RKO (cell line): ENCODE measurements at regions not wholly inside any gene's neighbourhood (a gene's known extent, or its start where the extent isn't known, plus 50 kb on each side); places are given as distances from the start of the nearest gene placed in this dataset.

ENCODE experiments used
- DNase-seq: peaks from one replicate; pipeline ENCODE4 v3.0.0-alpha.2; 2016; ENCODE audit warnings: low spot score

DNA sequence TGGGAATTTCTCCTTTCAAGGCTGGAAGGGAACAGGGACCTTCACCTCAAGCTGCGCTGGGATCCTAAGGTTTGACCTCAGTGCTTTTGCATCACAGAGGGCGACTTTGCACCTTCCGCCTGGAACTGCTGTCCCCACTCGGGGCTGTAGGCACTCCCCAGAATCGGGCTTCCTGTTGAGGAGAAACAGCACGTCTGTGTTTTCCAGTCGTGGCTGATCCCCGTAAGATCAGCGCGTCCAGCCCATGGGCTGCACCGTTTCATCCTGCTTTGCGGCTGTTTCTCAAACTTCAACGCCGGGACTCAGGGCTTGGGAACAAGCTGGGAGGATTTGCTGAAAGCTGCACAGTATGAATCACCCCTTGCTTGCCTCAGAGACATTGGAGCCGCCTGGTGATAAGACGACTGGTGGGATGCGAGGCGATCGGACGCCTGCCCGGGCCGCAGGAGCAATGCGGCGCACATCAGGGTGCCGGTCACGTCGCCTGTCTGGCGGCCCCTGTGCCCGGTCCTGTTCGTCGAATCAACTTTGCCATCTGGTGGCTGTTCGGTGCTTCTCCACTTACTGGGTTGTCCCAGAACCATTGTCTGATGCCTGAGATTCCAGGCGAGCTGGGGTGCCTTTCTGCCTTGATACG lies 53.6 kb upstream of the FRMD1 start:
- DNase-seq: no peak

DNA sequence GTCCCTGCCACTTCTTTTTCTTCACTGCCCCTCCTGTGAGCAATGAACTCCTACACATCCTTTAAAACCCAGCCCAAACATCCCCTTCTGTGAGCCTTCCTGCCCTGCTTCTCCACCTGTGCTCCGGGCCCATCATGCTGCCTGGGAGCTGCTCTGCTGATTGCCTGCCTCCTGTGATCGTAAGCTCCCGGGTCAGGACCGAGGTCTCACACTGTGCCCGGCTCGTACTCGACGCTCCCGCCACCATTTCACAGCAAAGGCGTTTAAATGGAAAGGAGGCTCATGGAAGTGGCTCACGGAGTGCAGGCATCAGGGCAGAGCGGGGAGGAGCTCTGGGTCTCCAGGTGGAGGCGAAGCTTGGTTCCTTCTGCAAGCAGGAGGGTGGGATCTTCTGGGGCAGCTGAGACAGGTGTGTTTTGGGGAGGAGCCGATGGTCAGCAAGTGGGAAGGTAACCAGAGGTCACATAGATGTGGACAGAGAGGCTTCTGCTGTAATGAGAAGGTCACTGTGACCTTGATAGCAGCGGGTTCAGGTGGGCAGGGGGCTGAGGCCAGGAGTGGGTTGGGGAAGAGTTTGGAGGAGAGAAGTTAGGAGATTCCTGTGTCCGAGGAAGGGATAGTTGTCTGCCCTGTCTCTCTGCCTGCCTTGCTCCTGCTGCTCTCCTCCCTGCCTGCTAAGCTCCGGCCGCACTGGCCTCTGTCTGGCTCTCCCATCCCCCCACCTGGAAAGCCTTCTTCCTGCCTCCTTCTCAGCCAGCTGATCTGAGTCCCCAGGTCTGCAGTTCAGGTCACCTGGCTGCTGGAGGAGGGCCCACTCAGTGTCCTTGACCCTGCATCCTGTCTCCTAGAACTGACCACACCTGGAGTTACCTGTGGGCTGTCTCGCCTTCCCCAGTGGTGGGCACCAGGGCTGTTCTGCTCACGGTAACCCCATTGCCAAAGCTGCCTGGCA lies 52.7 kb upstream of the FRMD1 start:
- DNase-seq: no peak

DNA sequence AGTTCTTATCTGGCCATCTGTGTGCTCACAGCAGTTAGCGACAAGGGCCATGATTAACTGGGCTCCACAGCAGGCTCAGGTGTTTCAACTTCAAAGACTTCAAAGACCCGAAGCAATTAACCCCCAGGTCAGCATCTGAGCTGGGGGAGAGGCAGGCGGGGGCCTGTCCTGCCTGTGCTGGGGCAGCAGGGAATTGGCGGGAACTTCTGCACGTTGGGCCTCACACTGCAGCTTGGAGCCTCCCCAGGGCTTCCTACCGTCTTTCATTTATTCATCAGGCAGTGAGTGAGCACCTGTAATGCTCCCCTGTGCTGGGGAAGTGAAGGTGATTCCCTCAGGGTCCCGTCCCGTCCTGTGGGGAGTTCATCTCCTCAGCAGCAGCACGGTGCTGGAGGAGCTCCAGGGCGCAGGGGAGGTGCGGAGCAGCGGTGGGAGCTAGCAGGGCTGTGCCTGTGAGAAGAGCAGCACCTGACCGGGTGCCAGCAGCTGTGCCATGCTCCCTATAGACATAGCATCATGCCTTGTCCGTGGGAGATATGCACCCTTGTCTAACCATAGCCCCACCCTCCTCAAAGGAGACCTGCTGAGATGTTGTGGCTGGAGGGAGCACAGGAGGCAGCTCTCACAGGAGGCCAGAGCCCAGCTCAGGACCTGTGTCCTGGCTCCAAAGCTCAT lies 51.8 kb upstream of the FRMD1 start:
- DNase-seq: no peak

DNA sequence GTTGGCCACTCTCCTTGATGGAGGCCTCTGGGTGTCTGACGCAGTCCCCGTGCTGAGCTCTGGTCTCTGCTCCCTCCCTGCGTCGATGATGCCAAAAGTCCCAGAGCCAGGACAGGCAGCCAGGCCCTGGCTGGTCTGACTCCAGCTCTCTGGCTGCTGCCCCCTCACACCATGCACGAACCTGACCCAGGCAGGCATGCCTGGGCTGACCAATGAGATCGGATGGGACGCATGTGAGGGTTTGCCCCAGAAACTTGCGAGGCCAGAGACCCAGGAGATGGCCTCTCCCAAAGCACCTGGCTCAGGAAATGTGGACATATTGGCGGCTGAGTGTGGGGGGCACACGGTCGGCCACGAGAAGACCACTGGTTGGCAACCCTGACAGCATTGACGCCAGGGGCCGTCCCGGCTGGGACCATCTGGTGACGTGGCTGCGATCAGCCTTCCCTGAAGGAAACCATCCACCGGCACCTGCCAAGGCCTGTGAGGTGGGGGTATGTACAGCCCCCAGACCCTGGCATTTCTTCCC lies 51.2 kb upstream of the FRMD1 start:
- no peak for DNase-seq

DNA sequence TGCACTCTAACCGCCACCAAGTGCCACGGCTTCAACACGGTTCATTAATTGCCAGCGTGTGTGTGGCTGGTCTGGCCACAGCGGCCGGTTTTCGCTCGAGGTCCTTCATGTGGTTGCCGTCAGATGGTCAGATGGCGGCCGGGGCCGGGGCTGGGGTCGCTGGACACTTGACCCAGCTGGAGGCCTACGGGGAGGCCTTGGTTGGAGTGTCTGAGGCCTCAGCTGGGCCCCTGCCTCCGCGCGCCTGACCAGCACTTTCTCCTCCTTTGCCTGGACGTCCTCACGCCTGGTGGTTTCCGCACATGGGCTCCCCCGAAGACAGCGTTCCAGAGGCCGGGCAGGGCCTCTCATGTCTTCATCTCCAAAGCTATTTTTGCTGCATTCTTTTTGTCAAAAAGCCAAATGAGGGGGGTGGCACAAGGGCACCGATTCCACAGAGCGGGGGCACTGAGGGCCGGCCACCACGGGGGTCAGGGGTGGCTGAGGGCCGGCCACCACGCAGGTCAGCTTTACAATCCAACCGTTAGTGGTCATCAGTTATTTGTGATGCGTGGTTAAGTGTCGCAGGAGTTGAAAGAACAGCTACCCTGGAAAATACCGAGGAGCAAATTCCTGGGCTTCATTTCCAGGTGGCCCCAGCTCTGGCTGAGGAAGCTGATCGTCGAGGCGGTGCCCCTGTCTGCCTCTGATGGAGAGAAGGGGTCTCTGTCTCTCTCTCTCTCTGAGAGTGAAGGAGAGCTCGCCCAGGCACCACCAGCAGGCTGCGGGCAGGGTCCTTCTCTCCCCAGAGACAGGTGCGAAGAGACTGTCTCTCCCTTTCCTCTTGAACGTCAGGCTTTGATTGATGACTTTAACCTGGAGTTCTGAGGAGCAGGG lies 50.5 kb upstream of the FRMD1 start:
- DNase-seq: no peak

GRCh38 chr6:168128631-168129291 lies 49.7 kb upstream of the FRMD1 start:
- DNase-seq: no peak
